ENCODE measurements at regions not wholly inside any gene's neighbourhood (a gene's known extent, or its start where the extent isn't known, plus 50 kb on each side); places are given as distances from the start of the nearest gene placed in this dataset.
"Not testable (repeated sequence)": the region's sequence is repeated elsewhere in the genome, so short reads cannot be mapped to it uniquely, and the experiment has no call there.

GRCh38 chr5:111973961-111974360 is 217.0 kb upstream of the NREP start:
- peak; percentile 46 for DNase-seq

GRCh38 chr5:111972548-111972947 is 215.6 kb upstream of the NREP start:
- no peak for DNase-seq

DNA sequence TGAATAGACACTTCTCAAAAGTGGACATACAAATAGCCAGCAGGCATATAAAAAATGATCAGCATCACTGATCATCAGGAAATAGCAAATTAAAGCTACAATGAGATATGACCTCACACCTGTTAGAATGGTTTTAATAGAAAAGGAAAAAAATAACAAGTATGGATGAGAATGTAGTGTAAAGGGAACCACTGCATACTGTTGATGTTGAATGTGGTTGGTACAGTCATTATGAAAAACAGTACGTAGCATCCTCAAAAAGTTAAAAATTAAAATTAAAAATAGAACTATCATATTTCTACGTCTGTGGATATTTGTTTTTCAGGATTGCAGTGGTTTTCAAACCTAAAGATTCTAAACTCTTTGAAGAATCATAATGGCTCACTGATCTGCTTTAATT is 215.1 kb upstream of the NREP start:
- no peak for DNase-seq

- no peak for DNase-seq
Measured at GRCh38 chr5:111968459-111968858, 211.5 kb upstream of the NREP start.

DNA sequence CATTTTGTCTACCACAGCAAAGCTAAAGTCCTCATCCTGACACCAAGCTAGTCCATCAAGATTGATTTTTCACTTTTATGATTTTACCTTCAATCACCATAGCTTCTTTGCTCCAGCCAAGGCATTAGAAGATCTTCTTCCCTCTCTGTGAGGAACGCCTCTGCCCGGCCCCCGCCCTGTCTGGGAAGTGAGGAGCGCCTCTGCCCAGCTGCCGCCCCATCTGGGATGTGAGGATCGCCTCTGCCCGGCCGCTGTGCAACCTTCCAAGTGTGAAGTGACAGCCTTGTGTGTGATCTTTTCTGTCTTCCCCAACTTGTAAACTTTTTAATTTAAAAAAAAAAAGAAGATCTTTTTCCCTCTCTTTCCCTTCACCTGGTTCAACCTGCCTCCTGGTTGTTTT is 210.5 kb upstream of the NREP start:
- DNase-seq = no peak

DNA sequence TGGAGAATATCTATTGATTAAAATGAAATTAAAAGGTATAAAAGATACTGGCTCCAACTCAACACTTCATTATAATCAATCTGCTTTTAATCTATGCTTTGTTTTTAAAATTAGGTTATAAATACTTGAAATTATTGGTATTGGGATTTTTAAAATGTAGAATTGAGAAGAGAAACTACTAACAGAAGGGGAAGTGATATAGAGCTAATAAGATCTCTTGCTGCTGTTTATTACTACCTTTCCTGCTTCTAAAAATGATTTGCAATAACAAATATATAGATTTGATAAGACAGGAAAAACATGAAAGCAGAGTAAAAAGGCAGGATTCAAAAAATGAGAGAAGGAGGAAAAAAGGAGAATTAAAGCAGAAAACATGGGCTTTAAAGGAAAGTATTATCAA is 209.3 kb upstream of the NREP start:
- DNase-seq = no peak

DNA sequence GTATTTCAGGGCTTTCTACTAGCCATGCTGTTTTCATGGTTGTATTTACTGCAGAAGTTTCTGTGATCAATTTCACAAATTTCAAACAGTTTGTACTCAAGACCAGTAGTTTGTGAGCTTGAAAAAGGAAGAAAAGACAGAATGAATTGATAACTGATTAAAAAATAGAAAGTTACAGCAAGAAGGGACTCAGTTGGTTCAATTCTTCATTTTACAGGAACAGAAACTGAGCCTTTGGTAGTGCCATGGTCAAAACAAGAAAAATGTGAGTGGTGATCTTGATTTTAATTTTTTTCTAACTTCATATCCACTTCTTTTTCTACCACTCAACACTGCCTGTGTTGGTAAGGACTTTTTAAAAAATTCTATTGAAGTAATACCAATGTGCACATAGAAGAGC is 206.6 kb upstream of the NREP start:
- DNase-seq = no peak

- DNase-seq = no peak
Measured at GRCh38 chr5:111962906-111963305, 205.9 kb upstream of the NREP start.

GRCh38 chr5:111961862-111962261 is 204.9 kb upstream of the NREP start:
- DNase-seq = no peak

GRCh38 chr5:111960476-111961215 is 203.7 kb upstream of the NREP start:
- DNase-seq = no peak

DNA sequence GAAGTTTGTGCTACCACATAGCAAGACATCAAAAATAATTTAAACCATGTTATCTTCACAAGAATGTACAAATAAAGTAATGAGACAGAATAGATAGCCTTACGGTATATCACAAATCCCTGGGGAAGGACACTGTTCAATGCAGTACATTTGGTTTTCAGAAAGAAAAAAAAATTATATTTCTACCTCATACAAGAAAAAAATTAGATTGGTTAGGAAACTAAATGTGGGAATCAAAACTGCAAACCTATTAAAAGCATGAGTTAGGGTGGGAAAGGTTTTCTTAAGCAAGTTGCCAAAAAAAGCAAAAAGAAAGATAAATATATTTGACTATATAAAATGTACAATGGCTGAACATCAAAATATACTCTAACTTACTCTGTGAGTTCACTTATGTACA is 201.9 kb upstream of the NREP start:
- no peak for DNase-seq

DNA sequence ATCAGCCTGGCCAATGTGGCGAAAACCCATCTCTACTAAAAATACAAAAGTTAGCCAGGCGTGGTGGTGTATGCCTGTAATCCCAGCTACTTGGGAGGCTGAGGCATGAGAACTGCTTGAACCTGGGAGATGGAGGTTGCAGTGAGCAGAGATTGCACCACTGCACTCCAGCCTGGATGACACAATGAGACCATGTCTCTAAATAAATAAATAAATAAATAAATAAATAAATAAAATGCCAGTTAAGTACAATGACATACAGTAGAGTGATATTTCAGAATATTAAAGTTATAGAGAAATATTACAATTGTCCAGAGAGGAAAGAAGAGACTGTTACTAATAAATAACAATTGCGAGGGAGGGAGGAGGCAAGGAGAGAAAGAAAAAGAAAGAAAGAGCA is 199.8 kb upstream of the NREP start:
- not testable (repeated sequence) for DNase-seq

DNA sequence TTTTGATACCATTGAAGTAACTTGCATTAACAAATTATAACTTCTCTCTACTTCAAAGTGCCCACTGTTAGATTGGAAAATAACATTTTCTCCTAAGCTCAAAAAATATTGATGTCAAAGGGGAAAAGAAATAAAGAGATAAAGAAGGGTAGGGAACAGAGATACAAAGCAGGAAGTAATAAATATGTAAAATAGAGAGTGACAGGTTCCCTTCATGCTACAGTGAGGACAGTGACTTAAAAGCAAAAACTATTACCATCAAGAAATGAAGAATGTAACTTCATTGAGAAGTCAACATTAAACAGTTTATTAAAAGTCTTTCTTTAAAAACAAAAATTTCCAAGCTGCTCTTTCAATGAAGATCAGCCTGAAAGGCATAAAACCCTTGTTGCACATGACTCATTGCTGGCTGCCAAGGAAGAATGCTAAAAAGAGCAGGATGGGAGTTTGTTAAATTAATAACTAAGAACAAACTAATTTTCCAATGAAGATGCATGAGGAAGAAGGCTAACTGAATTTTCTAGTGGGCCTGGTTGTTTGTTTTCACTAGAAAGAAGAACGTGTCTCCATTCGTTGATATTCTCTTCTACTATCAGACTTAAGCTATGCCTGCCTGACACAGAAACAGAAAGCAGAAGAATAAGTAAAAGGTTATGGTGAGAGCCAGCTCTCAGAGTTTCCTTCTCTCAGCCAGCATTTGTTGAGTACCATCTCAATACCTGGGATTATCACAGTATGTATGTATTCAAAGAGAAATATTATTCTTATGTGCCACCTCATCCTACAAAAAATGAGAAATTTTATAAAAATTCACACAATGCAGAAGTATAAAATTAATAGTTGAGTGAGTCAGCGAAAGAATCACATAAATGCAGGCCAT is 197.8 kb upstream of the NREP start:
- DNase-seq = no peak

DNA sequence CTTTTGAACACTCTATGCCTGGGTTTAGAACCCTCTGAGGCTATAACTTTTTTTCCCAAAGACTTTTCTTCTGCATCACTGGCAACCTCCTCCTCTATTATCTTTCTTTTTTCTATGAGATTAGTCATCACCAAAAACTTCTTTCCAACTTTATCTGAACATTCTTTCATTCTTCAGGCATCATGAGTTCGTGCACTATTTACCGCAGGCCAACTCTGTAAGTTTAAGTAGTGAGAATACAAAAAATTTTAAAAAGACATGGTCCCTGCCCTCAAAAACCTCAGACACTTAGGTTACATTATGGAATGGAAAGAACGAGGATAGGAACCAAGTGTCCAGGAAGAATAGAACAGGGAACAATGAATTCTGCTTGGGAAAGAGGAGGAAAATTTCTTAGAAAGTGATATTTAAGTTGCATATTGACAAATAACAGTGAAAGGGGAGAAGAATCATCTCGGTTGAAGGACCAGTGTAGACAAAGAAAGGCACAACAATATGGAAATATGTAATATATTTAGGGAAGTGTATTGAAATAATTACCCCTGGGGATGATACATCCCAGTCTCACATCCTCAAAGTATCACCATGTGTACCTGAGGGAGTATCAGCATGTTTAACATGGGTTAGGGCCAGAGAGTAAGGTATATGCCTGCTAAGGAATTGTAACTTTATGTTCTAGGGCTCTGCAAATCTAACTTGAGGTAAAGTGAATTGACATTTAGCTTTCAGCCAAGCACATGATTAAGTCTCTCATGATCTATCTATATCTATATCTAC is 196.5 kb upstream of the NREP start:
- DNase-seq = no peak

DNA sequence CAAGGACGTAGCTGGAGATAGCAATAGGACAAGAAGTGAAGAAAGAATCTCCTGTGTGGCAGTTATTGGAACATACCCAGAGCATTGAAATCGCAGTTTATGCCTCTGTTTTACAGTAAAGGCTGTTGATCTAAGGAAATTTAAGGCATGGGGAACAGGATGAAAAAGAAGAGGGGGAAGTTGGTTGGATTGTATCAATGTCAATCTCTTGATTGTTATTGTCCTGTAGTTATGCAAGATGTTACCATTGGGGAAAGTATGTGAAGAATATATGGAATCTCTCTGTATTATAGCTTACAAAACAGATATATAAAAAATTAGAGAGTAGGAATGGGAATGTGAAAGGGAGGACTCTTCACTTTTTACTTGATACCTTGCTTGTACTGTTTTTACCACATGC is 195.6 kb upstream of the NREP start:
- no peak for DNase-seq

DNA sequence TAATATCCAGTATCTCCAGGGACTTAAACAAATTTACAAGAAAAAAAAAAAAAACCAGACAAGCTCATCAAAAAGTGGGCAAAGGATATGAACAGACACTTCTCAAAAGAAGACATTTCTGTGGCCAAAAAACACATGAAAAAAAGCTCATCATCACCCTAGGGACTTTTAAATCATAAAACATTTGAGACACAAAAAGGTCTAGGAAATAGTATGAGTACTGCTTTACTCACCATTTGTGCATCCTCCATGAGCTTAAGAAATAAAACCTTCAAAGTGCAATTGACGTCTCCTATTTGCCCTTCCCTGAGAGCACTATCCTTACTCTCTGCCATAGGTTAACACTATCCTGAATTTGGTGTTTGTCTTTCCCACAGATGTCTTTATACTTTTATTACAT is 193.7 kb upstream of the NREP start:
- no peak for DNase-seq

- DNase-seq = no peak
Measured at GRCh38 chr5:111948092-111948841, 191.3 kb upstream of the NREP start.

DNA sequence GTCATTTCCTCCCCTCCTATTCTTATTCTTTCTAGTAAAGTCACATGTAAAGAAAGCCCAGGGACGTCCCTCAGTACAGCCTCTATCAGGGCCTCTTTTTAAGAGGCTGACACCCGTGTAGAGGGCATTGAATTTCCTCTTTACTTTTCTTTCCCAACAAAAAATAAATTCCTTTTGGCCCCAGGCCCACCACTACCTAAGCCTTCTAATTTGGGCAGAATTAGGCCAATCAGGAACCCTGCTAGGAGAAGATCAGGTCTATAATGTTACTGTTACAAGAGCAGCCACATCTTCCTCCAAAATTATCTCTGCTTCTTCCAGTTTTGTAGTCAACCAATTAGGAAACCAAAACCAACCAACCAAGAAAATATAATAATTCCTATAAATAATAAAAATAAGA is 189.6 kb upstream of the NREP start:
- DNase-seq = no peak

DNA sequence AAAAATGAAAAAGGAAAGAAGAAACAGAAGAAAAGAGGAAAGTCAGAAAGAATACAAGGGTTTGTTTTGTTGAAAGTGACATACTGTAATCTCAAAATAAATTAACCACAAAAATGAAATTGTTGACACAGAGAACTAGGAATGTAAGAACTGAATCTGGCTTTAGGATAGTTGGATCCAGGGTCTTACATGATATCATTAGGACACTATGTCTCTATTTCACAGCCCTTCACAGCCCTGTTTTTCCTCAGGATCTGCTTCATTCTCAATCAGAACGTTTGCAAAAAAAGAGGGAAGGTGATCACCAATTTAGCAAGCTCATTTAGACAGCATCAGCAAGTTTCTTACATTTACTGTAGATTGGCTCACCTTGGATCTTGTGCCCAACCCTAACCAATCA is 188.5 kb upstream of the NREP start:
- DNase-seq = no peak

- no peak for DNase-seq
Measured at GRCh38 chr5:111942661-111943401, 185.8 kb upstream of the NREP start.

DNA sequence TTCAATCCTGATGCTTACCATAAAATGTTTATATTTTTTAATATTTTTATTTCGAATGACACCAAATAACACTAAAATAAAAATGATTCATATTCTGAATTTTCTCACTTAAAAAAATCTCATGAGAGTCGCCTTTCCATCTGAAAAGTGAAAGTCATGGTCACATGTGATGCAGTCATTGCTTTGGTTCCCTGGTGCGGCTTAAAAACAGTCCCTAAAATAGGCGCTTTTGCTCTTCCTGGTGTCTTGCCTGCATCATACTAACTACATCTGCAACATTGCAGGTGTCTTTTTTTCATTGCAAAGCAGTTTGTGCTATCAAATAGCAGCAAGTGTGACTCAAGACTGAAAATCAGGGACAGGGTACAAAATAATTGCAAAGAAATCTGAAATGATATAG is 185.2 kb upstream of the NREP start:
- no peak for DNase-seq

- DNase-seq = no peak
Measured at GRCh38 chr5:111937094-111937493, 180.1 kb upstream of the NREP start.
